Ovary (tissue), 3 donors: ENCODE measurements at regions not wholly inside any gene's neighbourhood (a gene's known extent, or its start where the extent isn't known, plus 50 kb on each side); places are given as distances from the start of the nearest gene placed in this dataset.

Source experiments
- EP300 ChIP-seq: sonication (generic); formaldehyde crosslinking; IDR thresholded peaks from one replicate; pipeline ENCODE4 v1.6.1; 2017; ENCODE audit warnings: antibody characterized with exemption
- POLR2A ChIP-seq: fragments of 450-650 bp; IDR thresholded peaks from one replicate; pipeline ENCODE4 v1.6.1; 2017; ENCODE audit warnings: antibody characterized with exemption, mild to moderate bottlenecking, moderate library complexity
- TF ChIP-seq, protein P1 (sequence below), 3 donors: fragments of 450-650 bp in 2 of 3; fragments of 200-600 bp in 1 of 3; IDR thresholded peaks; one replicate each; pipeline versions ENCODE4 v1.5.1 to v1.8.0; 2016 to 2022; ENCODE audit warnings: antibody characterized with exemption in 3 of 3, mild to moderate bottlenecking in 1 of 3
- donor health status: DM: no; HTN: no; CAD: no.

DNA sequence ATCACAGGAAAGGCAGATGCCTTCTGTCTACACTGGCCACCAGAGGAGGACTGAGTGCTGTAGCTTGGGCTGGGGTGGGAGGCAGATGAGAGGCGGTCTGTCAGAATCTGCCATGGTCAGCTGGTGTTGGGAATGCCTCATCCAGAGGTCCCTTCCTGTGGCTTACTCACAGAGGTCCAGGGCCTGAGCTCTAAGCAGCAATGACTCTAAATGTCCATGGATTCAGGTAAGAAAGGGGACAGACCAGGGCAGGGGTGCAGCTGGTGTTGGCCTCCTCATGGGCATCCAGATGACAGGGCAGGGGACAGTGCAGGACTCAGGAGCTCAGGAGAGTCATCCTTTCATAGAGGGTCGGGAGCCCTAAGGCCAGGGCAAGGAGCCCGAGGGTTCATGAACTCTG is 165.0 kb downstream of the ICE1 start:
- no peak for TF ChIP-seq POLR2A
- TF ChIP-seq, protein P1, sequence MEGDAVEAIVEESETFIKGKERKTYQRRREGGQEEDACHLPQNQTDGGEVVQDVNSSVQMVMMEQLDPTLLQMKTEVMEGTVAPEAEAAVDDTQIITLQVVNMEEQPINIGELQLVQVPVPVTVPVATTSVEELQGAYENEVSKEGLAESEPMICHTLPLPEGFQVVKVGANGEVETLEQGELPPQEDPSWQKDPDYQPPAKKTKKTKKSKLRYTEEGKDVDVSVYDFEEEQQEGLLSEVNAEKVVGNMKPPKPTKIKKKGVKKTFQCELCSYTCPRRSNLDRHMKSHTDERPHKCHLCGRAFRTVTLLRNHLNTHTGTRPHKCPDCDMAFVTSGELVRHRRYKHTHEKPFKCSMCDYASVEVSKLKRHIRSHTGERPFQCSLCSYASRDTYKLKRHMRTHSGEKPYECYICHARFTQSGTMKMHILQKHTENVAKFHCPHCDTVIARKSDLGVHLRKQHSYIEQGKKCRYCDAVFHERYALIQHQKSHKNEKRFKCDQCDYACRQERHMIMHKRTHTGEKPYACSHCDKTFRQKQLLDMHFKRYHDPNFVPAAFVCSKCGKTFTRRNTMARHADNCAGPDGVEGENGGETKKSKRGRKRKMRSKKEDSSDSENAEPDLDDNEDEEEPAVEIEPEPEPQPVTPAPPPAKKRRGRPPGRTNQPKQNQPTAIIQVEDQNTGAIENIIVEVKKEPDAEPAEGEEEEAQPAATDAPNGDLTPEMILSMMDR (IDR thresholded peaks at IDR 0.05), result no peak
- no peak for TF ChIP-seq EP300
